Stimulated activated naive B cell treated with anti-CD40 and anti-IgM and Interleukin-4, amounts not matched to agents 10 μg/mL and 1 μg/mL and 100 μg/mL, for 72 hours (primary cell): ENCODE measurements at regions not wholly inside any gene's neighbourhood (a gene's known extent, or its start where the extent isn't known, plus 50 kb on each side); places are given as distances from the start of the nearest gene placed in this dataset.

Experiments
- ATAC-seq, 2 donors: fragments of 150-1000 bp; cut with Tn5 transposase; replicated peaks; 2 replicates each; pipeline ENCODE4 v1.10.0; 2021; ENCODE audit warnings: moderate library complexity in 1 of 2
- DNase-seq: peaks from one replicate; pipeline ENCODE4 v3.0.0; 2021
- H3K27ac Mint-ChIP-seq: one replicate; pipeline ENCODE4 v1.8.0; 2022; ENCODE audit warnings: mild to moderate bottlenecking, mixed read lengths
- H3K27me3 Mint-ChIP-seq, 2 donors: one replicate each; pipeline ENCODE4 v1.8.0; 2022; ENCODE audit warnings: mixed read lengths in 2 of 2
- H3K36me3 Mint-ChIP-seq, 2 donors: one replicate each; pipeline ENCODE4 v1.8.0; 2022; ENCODE audit warnings: mixed read lengths in 2 of 2, mild to moderate bottlenecking in 1 of 2
- H3K4me1 Mint-ChIP-seq, 2 donors: one replicate each; pipeline ENCODE4 v1.8.0; 2022; ENCODE audit warnings: mixed read lengths in 2 of 2, mild to moderate bottlenecking in 1 of 2
- H3K4me3 Mint-ChIP-seq, 2 donors: one replicate each; pipeline ENCODE4 v1.8.0; 2022; ENCODE audit warnings: mild to moderate bottlenecking in 2 of 2, mixed read lengths in 2 of 2, moderate library complexity in 1 of 2
- H3K9me3 Mint-ChIP-seq, 2 donors: one replicate each; pipeline ENCODE4 v1.8.0; 2022; ENCODE audit warnings: mixed read lengths in 2 of 2, mild to moderate bottlenecking in 1 of 2

DNA sequence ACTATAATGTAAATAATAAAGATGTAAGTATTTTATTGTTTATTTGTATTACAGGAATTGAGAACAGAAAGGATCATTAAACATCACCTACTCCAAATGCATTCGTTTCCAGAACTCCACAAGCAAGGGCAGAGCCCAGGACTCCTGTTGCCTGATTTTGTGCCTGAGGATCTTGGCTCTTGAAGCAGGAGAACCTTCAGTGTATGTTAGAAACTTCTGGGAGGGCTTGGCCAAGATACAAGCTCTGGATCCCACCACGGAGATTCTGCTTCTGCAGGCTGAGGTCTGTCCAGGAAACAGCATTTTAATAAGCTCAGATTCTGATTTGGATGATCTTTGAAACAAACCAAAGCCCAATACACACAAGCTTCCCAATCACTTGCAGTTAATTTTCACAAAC, 142.4 kb upstream of the SOX11 start:
- Mint-ChIP-seq H3K27ac (no peak overlapping the region), H3K36me3 (no peaks in the 10 kb centered on the region), H3K9me3 (peaks cover 15 to 19% of the 10 kb centered on the region in 2 donors), H3K4me3 (no peak overlapping the region), H3K27me3 (no peaks in the 10 kb centered on the region), H3K4me1 (no peaks in the 10 kb centered on the region)
- DNase-seq (no peak), ATAC-seq (no peak)

DNA sequence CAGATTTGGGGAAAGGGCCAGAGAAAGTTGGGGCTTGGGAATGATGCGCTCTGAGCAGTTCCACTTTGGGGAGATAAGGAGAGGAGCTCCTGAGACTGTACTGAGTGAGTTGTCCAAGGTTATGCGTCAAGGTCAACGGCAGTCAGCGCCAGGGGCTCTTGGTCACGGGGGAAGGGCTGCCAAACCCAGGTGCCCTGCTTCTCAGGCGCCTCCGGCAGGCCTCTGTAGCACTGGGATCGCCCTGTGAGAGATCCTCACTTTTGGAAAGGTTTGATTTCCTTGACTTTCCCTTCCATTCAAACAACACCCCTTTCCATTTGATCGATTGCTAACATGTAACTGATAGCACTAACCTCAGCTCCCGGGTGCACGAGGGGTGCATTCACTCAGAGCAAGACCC, 136.5 kb upstream of the SOX11 start:
- no peak overlapping the region for H3K4me3 Mint-ChIP-seq
- no peaks in the 10 kb centered on the region for H3K4me1 Mint-ChIP-seq
- H3K36me3 Mint-ChIP-seq, result no peaks in the 10 kb centered on the region
- H3K27ac Mint-ChIP-seq, result no peak overlapping the region
- DNase-seq (no peak), ATAC-seq (no peak)
- H3K27me3 Mint-ChIP-seq, result no peaks in the 10 kb centered on the region
- peaks cover 10 to 12% of the 10 kb centered on the region in 2 donors for H3K9me3 Mint-ChIP-seq

DNA sequence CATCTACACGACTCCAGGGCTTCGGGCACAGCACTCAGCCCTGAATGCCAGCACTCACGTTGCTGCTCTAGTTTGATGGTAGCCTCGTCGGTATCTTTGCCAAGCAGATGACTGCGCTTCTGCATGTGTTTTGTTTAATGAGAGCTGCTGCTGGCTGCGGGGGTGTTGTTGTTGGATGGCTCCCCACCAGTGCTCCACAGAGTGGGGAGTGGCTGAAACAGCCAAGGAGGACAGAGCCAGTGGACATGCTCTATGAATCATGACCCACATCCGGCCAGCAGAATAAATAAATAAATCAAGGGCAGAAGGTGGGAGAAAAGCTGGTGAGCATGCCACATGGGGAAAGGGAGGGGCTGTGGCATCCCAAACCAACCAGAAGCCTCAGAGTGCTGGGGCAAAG, 131.2 kb upstream of the SOX11 start:
- H3K27me3 Mint-ChIP-seq, result no peaks in the 10 kb centered on the region
- H3K27ac Mint-ChIP-seq, result no peak overlapping the region
- DNase-seq, result no peak
- ATAC-seq, result no peak
- H3K4me1 Mint-ChIP-seq, result no peaks in the 10 kb centered on the region
- no peak overlapping the region for H3K4me3 Mint-ChIP-seq
- H3K36me3 Mint-ChIP-seq, result no peaks in the 10 kb centered on the region
- H3K9me3 Mint-ChIP-seq, result peaks cover 4 to 5% of the 10 kb centered on the region in 2 donors

DNA sequence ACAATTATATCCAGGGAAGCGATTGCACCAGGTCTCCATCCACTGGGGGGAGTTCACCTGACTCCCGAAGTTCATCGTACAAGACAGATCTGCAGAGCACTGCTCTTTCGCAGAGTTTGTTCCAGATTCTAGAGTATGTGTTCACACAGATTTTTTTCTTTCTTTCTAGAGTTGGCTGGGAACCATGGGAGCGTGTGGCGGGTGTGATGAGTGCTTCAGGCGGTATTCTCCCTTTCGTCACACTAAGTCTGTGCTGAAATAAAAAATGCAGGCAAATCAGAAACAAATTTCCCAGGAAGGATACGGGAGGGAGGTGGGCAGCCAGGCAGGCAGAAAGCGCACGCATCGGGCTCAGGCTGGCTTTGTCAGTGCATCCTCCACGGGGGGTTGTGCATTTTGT, 129.8 kb upstream of the SOX11 start:
- DNase-seq (no peak), ATAC-seq (no peak)
- Mint-ChIP-seq H3K36me3 (no peaks in the 10 kb centered on the region), H3K4me3 (no peak overlapping the region), H3K27me3 (no peaks in the 10 kb centered on the region), H3K27ac (no peak overlapping the region), H3K9me3 (peaks cover 4 to 5% of the 10 kb centered on the region in 2 donors), H3K4me1 (no peaks in the 10 kb centered on the region)

DNA sequence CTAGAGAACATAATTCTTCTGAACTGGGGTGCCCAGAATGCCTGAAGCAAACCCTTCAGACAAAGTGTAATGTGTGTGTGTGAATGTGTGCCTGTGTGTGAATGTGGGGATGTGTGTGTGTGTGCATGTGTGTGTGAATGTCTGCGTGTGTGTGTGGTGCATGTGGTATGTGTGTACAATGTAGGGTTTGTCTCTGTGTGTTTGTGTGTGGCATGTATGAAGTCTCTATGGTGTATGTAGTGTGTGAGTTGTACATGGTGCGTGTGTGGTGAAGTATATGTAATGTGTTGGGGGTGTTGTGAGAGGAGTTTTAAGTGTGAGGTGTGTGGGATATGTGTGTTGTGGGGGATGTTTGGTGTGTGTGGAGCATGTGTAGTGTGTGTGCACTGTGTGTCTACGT, 129.3 kb upstream of the SOX11 start:
- Mint-ChIP-seq H3K27ac (no peak overlapping the region), H3K36me3 (no peaks in the 10 kb centered on the region)
- ATAC-seq, result no peak

DNA sequence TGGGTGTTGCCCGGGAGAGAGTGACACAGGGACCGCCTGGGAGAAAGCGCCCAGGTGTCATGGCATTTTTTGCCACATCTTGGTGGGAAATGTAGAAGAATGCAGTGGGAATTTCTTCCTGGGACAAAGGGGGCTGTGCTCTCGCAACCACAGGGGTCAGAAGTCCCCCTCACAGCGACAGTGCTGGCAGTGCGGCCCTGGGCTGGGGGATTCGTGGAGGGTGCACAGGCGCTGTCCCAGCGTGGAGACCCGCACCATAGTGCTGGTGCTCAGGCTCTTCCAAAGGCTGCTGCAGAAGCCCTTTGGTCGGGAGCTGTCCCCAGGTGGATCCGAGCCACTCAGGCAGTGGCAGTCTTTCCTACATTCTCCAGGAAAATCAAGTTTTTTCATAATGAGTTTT, 128.8 kb upstream of the SOX11 start:
- Mint-ChIP-seq H3K9me3 (peaks cover 5 to 6% of the 10 kb centered on the region in 2 donors), H3K4me1 (no peaks in the 10 kb centered on the region), H3K4me3 (no peak overlapping the region), H3K36me3 (no peaks in the 10 kb centered on the region), H3K27ac (no peak overlapping the region), H3K27me3 (no peaks in the 10 kb centered on the region)
- no peak for DNase-seq
- ATAC-seq, result no peak

More for the DNA sequence above, 129.3 kb upstream of the SOX11 start:
- no peaks in the 10 kb centered on the region for H3K4me1 Mint-ChIP-seq
- no peak overlapping the region for H3K4me3 Mint-ChIP-seq
- DNase-seq, result no peak
- H3K9me3 Mint-ChIP-seq, result peaks cover 4 to 5% of the 10 kb centered on the region in 2 donors
- no peaks in the 10 kb centered on the region for H3K27me3 Mint-ChIP-seq

DNA sequence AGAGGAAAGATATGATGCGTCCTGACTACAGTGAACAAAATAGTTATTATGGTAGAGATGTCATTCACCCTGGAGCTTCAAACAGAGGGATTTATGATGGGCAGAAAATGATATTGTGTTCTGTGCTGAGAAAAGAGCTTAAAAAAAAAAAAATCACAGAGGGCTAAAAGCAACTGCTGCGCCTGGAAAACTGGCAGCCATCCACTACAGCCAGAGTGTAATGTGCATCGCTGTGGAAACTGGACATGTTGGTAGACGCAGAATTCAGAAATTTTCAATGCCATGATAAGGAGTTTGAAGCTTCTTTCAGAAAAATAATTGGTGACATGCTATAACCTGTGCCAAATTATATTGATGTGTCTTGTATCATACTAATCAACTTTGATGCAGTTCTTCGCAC, 122.9 kb upstream of the SOX11 start:
- no peaks in the 10 kb centered on the region for H3K4me1 Mint-ChIP-seq
- no peak for ATAC-seq
- DNase-seq, result no peak
- H3K27ac Mint-ChIP-seq, result no peak overlapping the region
- H3K4me3 Mint-ChIP-seq, result no peak overlapping the region
- no peaks in the 10 kb centered on the region for H3K27me3 Mint-ChIP-seq
- H3K36me3 Mint-ChIP-seq, result no peaks in the 10 kb centered on the region
- H3K9me3 Mint-ChIP-seq, result peaks cover 0 to 7% of the 10 kb centered on the region in 2 donors

DNA sequence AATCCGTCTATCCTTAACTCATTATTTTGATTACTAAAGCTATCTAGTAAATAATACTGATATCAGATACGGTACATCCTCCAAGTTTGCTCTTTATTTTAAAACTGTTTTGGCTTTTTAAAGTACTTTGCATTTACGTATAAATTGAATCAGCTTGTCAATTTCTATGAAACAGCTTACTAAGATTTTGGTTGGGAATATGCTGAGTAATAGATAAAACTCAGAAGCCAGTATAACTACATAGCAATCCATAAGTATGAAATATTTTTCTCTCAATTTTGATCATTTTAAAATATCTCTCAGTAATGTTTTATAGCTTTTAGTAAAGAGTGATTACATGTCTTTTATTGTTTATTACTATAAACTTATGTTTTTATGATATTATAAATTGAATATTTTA, 116.2 kb upstream of the SOX11 start:
- H3K27me3 Mint-ChIP-seq, result no peaks in the 10 kb centered on the region
- no peaks in the 10 kb centered on the region for H3K36me3 Mint-ChIP-seq
- H3K4me1 Mint-ChIP-seq, result no peaks in the 10 kb centered on the region
- no peak for ATAC-seq
- no peak overlapping the region for H3K4me3 Mint-ChIP-seq
- DNase-seq, result no peak
- H3K9me3 Mint-ChIP-seq, result peaks cover 10 to 12% of the 10 kb centered on the region in 2 donors
- no peak overlapping the region for H3K27ac Mint-ChIP-seq

DNA sequence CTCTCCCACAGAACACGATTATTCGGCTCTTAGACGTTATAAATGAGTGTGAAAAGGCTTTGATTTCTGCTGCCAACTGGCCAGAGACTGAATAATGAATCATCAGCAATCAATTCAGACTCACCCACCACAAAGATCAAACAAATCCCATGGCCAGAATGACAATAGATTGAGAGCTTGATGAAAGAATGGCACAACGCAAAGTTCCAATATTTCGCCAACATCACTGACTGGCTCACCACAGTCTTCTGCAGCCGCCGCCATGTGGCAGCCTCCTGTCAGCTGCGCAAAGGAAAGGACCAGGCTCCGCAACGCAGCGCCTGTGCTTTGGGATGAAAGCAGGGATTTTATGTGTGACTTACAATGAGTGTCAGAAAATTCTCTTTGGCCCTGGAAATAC, 104.4 kb upstream of the SOX11 start:
- Mint-ChIP-seq H3K27ac (no peak overlapping the region), H3K4me1 (no peaks in the 10 kb centered on the region), H3K9me3 (peaks cover 1 to 6% of the 10 kb centered on the region in 2 donors), H3K4me3 (no peak overlapping the region), H3K36me3 (no peaks in the 10 kb centered on the region), H3K27me3 (no peaks in the 10 kb centered on the region)
- no peak for DNase-seq
- no peak for ATAC-seq

DNA sequence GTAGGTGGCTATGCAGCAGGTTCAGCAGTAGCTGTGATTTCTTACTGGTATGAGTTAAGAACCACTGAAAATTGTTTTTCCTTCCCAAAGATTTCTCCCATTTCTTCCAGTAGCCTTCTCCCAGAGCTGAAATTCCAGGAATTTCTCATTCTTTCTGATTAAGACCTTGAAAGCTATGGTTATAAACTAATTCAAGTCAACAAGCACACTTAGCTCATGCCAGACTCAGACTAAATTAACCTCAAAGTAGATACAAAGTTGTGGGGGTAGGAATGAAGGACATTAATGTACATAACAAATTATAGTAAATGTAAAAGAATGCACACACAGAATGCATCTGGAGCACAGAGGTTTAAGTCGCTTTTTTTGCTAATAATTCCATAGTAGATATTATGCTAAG, 103.6 kb upstream of the SOX11 start:
- Mint-ChIP-seq H3K4me3 (no peak overlapping the region), H3K36me3 (no peaks in the 10 kb centered on the region), H3K4me1 (no peaks in the 10 kb centered on the region), H3K27me3 (no peaks in the 10 kb centered on the region), H3K9me3 (peaks cover 1 to 6% of the 10 kb centered on the region in 2 donors), H3K27ac (no peak overlapping the region)
- DNase-seq, result no peak
- no peak for ATAC-seq

DNA sequence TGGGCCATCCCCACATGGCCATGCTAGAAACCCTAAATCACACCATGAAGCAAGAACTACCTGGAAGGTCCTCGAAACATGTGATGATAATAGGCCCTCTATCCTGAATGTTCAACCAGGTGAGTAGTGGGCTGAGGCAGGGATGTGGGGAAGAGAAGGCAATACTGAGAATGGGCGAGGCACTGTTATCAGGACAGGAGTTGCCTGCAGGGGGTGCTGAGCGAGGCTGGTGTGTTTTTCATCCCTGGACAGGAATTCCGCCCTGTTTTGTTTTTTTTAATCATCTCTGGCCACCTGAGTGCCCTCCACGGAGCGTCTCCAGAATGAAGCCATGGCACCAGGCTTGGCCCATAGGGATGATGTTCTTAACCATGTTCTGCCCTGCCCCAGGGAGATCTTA, 103.0 kb upstream of the SOX11 start:
- ATAC-seq (no peak), DNase-seq (no peak)
- Mint-ChIP-seq H3K4me1 (no peaks in the 10 kb centered on the region), H3K36me3 (no peaks in the 10 kb centered on the region), H3K4me3 (no peak overlapping the region), H3K27ac (no peak overlapping the region), H3K9me3 (peaks cover 1 to 6% of the 10 kb centered on the region in 2 donors), H3K27me3 (no peaks in the 10 kb centered on the region)

DNA sequence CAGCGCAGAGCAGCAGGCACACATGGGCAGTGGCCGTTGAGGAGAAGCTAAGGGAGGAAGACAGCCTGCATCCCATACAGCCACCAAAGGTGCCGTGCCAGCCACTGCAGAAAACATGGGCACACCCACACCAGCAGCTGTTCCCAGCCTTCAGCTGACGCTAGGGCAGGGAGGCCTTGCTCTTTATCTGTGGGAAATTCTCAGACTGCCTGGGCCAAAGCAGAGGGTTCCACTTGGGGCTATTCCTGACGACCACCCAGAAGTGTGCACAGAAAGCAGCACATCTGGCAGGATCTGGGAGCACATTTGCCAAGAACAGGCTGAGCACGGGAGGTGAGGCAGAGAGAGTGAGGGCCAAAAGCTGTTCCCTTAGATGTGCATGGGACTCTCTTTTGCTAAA, 101.3 kb upstream of the SOX11 start:
- H3K27me3 Mint-ChIP-seq, result no peaks in the 10 kb centered on the region
- DNase-seq, result no peak
- ATAC-seq, result no peak
- peaks cover 1 to 6% of the 10 kb centered on the region in 2 donors for H3K9me3 Mint-ChIP-seq
- no peak overlapping the region for H3K27ac Mint-ChIP-seq
- no peaks in the 10 kb centered on the region for H3K4me1 Mint-ChIP-seq
- no peaks in the 10 kb centered on the region for H3K36me3 Mint-ChIP-seq
- no peak overlapping the region for H3K4me3 Mint-ChIP-seq

DNA sequence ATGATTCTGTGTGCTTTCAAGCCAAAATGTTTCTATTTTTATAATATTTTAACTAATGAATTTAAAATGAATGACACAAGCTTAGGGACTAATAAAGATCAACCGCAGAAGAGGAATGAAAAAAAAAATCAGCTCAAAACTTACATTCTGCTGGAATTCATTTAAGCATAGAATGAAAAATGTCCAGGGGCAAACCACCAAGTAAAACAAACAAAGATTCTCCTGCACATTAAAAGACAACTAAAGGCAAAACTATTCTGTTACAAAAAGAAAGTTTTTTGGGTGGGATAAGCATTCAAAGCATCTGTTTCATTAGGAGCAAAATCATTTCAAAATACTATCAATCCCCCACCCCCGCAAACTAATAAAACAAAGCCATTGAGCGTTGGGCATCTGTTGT, 99.3 kb upstream of the SOX11 start:
- no peaks in the 10 kb centered on the region for H3K27me3 Mint-ChIP-seq
- no peaks in the 10 kb centered on the region for H3K9me3 Mint-ChIP-seq
- DNase-seq (no peak), ATAC-seq (no peak)
- H3K27ac Mint-ChIP-seq, result no peak overlapping the region
- H3K4me3 Mint-ChIP-seq, result no peak overlapping the region
- H3K4me1 Mint-ChIP-seq, result no peaks in the 10 kb centered on the region
- no peaks in the 10 kb centered on the region for H3K36me3 Mint-ChIP-seq

DNA sequence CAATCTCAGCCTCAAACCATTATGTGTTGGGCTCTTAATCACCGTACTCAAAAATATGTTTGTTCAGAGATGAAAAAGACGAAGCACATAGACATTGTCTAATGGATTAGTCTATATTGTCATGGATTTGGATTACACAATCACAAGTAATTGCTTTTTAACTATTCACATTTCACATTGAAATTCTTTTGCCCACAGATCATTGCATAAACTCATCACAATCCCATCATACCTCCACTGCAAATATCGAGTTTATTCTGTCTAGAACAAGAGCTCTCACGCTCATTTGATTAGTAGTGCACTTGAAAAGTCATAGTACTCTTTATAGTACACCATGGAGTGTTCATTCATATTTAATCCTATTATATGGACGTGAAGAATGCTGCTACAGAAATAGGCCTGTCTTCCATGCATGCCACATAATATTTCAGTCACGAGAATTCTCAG, 97.9 kb upstream of the SOX11 start:
- no peak for DNase-seq
- H3K4me3 Mint-ChIP-seq, result no peak overlapping the region
- no peaks in the 10 kb centered on the region for H3K4me1 Mint-ChIP-seq

DNA sequence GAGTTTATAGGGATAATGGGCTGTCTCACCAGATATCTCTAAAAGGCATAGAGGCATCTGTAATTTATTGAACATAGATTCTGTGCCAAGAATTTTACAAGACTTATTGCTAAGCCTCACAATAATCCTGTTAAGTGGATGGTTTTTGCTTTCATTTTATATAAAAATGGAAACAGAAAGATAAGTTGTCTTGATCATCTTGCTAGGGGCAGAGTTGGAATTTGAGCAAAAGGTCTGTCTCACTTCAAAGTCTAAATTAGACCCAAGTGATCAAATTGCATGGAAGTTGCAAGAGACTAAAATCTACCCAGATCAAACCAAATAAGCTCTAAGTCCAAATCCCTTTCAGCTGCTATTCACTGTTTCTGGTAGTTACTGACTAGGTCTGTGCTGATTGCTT, 95.3 kb upstream of the SOX11 start:
- H3K4me1 Mint-ChIP-seq, result no peaks in the 10 kb centered on the region
- ATAC-seq (no peak), DNase-seq (no peak)
- H3K36me3 Mint-ChIP-seq, result no peaks in the 10 kb centered on the region
- H3K9me3 Mint-ChIP-seq, result peaks cover under 1% of the 10 kb centered on the region in 2 donors
- H3K27ac Mint-ChIP-seq, result no peak overlapping the region
- H3K27me3 Mint-ChIP-seq, result no peaks in the 10 kb centered on the region
- no peak overlapping the region for H3K4me3 Mint-ChIP-seq

More for the DNA sequence above, 97.9 kb upstream of the SOX11 start:
- no peak overlapping the region for H3K27ac Mint-ChIP-seq
- ATAC-seq, result no peak
- H3K9me3 Mint-ChIP-seq, result no peaks in the 10 kb centered on the region
- H3K36me3 Mint-ChIP-seq, result no peaks in the 10 kb centered on the region
- no peaks in the 10 kb centered on the region for H3K27me3 Mint-ChIP-seq

DNA sequence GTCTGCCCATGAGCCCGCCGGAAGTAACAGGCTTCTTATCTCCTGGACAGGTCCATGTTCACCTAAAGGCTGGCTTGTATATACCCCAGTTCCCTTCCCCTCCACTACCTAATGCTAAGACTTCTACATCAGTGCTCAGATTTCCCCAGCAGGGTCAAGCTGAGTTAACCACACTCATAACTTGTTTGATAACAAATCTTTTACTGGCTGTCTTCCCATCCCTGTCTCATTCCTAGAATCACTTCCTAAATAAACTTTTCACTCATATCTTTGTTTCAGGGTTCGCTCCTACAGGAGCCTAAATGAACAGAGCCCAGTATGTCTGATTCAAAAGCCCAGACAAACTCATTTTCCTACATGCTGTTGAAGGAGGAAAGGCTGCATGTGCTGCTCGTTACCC, 94.0 kb upstream of the SOX11 start:
- ATAC-seq (no peak), DNase-seq (no peak)
- Mint-ChIP-seq H3K27me3 (no peaks in the 10 kb centered on the region), H3K4me3 (no peak overlapping the region), H3K4me1 (no peaks in the 10 kb centered on the region), H3K9me3 (peaks cover 4% of the 10 kb centered on the region in 2 donors), H3K27ac (no peak overlapping the region), H3K36me3 (no peaks in the 10 kb centered on the region)
